Heart left ventricle (tissue), 13 donors: ENCODE measurements at regions not wholly inside any gene's neighbourhood (a gene's known extent, or its start where the extent isn't known, plus 50 kb on each side); places are given as distances from the start of the nearest gene placed in this dataset.
"Not testable (repeated sequence)": the region's sequence is repeated elsewhere in the genome, so short reads cannot be mapped to it uniquely, and the experiment has no call there.

ENCODE experiments used
- CTCF ChIP-seq, 12 donors: fragments of 200-600 bp; sonication (generic) in 4 of 12; IDR thresholded peaks; one replicate each; pipeline versions ENCODE4 v1.5.0 to v1.8.0; 2018 to 2022; ENCODE audit warnings: antibody characterized with exemption in 12 of 12, mild to moderate bottlenecking in 5 of 12
- POLR2A ChIP-seq, 2 donors: fragments of 450-650 bp; IDR thresholded peaks; one replicate each; pipeline ENCODE4 v1.6.1; 2017; ENCODE audit warnings: antibody characterized with exemption in 2 of 2, mild to moderate bottlenecking in 2 of 2, moderate library complexity in 2 of 2
- donor health status: ischemic (EF 13 %, LVEDD 7.1; RV severe dilation, severe dysfunction).
- donor health status: DM: no; HTN: yes; CAD: no.
- donor health status: DM: no; HTN: no; CAD: no.
- donor health status: ischemic (EF 25% LVEDD 6.9; RV normal size, moderate dysfunction).
- donor health status: ischemic (EF 25% LVEDD 5.7; RV mildly dilated, moderate dysfunction).
- donor health status: ischemic (EF 35%, LVEDD 5.7; RV mildly dilated, moderate dysfunction).
- donor health status: nonischemic (EF 11% LVEDD 7.7; RV severe dilation, severe dysfunction).
- donor health status: DM: yes; HTN: yes; CAD: no.
- donor health status: PGD.
- donor health status: ischemic (EF 29% LVEDD 5.4; RV normal size, mild dysfunction).
- donor health status: nonischemic (EF 23%, LVEDD 6.1; RV moderate dilation, normal function).

DNA sequence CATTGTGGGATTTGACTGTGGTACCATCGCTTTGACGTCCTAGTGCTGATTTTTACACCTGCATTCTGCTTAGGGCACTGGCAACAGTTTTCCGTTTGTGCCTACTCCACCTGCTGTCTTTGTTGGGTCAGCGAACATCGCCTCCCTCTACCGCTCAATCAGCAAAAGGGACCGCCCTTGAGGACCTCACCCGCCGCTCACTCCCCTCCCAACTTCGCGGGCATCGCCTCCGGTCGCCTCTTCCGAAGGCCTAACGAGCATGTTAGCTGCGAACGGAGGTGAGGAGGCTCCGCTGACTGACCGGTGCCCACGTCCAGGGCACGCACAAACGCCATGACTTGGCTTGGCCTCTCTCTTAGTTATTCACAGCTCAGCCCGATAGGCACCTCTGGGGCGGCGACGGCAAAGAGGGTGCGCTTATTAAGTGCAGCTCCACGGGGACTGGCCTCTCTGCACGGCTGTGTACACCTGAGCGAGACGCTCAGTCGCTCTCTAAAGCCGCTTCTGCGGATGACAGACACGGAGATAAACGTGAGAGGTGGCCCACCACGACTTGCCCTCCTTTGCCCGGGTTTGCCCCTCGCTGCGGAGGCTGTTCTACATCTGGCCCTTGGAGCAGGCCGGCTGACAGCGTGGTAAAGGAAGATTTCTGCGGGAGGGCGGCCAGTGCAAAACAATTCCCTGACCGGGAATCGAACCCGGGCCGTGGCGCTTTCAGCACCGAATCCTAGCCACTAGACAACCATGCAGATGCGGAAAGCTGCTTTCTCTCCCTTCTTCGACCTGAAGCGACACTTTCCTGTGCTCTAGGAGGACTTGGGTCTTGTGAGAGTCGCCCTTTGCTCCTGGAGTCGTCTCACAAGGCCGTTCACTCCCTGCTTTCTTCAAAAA is 179.5 kb downstream of the FAM72C start:
- TF ChIP-seq CTCF, POLR2A (IDR thresholded peaks at IDR 0.05): not testable (repeated sequence)
